Right lobe of liver (tissue), 6 donors: ENCODE measurements at regions not wholly inside any gene's neighbourhood (a gene's known extent, or its start where the extent isn't known, plus 50 kb on each side); places are given as distances from the start of the nearest gene placed in this dataset.

Experiments used
- ATAC-seq, 4 donors: fragments of 200-7000 bp; cut with Tn5 transposase; one replicate each; pipeline ENCODE4 v1.9.1; 2020; ENCODE audit warnings: mild to moderate bottlenecking in 4 of 4, moderate library complexity in 4 of 4
- DNase-seq, 3 donors: peaks; one replicate each; pipeline ENCODE4 v3.0.0-alpha.2; 2020
- H3K27ac ChIP-seq, 3 donors: fragments of 200-600 bp; one replicate each; pipeline ENCODE4 v1.8.0; 2022
- H3K27me3 ChIP-seq, 2 donors: fragments of 200-600 bp; one replicate each; pipeline ENCODE4 v1.8.0; 2022
- H3K36me3 ChIP-seq, 4 donors: fragments of 200-600 bp; sonication (generic) in 1 of 4; one replicate each; pipeline versions ENCODE4 v1.5.1 to v1.8.0; 2017 to 2022; ENCODE audit warnings: control low read depth in 1 of 4
- H3K4me1 ChIP-seq, 4 donors: fragments of 200-600 bp; sonication (generic) in 1 of 4; one replicate each; pipeline versions ENCODE4 v1.5.1 to v1.8.0; 2017 to 2022; ENCODE audit warnings: control low read depth in 1 of 4
- H3K4me3 ChIP-seq, 3 donors: fragments of 200-600 bp; one replicate each; pipeline ENCODE4 v1.8.0; 2022
- H3K9me3 ChIP-seq, 4 donors: fragments of 200-600 bp; sonication (generic) in 1 of 4; one replicate each; pipeline versions ENCODE4 v1.5.1 to v1.8.0; 2017 to 2022; ENCODE audit warnings: control low read depth in 1 of 4
- POLR2A ChIP-seq: fragments of 450-650 bp; IDR thresholded peaks from one replicate; pipeline ENCODE4 v1.6.1; 2017; ENCODE audit warnings: antibody characterized with exemption, mild to moderate bottlenecking
- WGBS: methylation state at CpG from one replicate; pipeline ENCODE4 v1.1.6; 2018; ENCODE audit warnings: low coverage, low lambda C conversion rate; ENCODE audit not compliant: insufficient coverage; ENCODE audit errors: missing lambda C conversion rate; 5-methylcytosine and 5-hydroxymethylcytosine counted together
- intact Hi-C, 2 donors: fragments of 100-400 bp; cut with DNase I; formaldehyde crosslinking; loops; one replicate each; pipeline versions ENCODE4 v1.11.2 to v1.14.1; 2022
- TF ChIP-seq, protein P1 (sequence below), 4 donors: fragments of 200-600 bp in 3 of 4; fragments of 450-650 bp in 1 of 4; IDR thresholded peaks; one replicate each; pipeline versions ENCODE4 v1.5.1 to v1.8.0; 2016 to 2022; ENCODE audit warnings: antibody characterized with exemption in 4 of 4, mild to moderate bottlenecking in 2 of 4
- donor health status: DM: no; HTN: yes; CAD: no.
- donor health status: DM: no; HTN: no; CAD: no.
- donor health status: DM: no; HTN: no; CAD: no.
- donor health status: DM: no; HTN: yes; CAD: no.
- donor health status: DM: no; HTN: yes; CAD: no.

DNA sequence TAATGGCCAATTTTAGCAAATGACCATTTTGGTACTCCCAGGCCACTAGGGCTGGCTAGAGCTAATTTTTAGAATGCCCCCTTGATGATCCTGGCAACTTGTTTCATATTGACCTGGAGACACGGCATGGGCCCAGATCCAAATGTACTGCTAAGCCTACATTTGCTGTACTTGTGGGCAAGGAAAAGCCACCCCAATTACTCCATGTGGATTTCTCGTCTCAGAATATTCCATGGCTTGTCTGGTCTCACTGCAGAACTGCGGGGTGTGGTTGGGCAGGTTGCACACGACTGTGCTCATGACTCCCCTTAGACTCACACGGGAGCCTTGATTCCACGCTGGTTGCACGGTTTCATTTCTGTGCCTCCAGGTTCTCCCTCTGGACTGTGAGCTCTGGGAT, 140.9 kb downstream of the RPLP1 start:
- WGBS = 81% methylated on average over 7 of the region's 7 CpGs
- peaks cover 0 to 9% of the 10 kb centered on the region in 2 donors for H3K27me3 ChIP-seq
- H3K27ac ChIP-seq = peak overlapping the region in 1 of 3 donors; percentile 58
- ATAC-seq = no peak
- no peak for DNase-seq
- intact Hi-C loops = no loop called here
- no peaks in the 10 kb centered on the region for H3K36me3 ChIP-seq
- H3K4me3 ChIP-seq = no peak overlapping the region
- no peaks in the 10 kb centered on the region for H3K9me3 ChIP-seq
- TF ChIP-seq, protein P1, sequence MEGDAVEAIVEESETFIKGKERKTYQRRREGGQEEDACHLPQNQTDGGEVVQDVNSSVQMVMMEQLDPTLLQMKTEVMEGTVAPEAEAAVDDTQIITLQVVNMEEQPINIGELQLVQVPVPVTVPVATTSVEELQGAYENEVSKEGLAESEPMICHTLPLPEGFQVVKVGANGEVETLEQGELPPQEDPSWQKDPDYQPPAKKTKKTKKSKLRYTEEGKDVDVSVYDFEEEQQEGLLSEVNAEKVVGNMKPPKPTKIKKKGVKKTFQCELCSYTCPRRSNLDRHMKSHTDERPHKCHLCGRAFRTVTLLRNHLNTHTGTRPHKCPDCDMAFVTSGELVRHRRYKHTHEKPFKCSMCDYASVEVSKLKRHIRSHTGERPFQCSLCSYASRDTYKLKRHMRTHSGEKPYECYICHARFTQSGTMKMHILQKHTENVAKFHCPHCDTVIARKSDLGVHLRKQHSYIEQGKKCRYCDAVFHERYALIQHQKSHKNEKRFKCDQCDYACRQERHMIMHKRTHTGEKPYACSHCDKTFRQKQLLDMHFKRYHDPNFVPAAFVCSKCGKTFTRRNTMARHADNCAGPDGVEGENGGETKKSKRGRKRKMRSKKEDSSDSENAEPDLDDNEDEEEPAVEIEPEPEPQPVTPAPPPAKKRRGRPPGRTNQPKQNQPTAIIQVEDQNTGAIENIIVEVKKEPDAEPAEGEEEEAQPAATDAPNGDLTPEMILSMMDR (IDR thresholded peaks at IDR 0.05) = no peak
- no peak for TF ChIP-seq POLR2A
- peaks cover 0 to 38% (median 13%) of the 10 kb centered on the region in 4 donors for H3K4me1 ChIP-seq

DNA sequence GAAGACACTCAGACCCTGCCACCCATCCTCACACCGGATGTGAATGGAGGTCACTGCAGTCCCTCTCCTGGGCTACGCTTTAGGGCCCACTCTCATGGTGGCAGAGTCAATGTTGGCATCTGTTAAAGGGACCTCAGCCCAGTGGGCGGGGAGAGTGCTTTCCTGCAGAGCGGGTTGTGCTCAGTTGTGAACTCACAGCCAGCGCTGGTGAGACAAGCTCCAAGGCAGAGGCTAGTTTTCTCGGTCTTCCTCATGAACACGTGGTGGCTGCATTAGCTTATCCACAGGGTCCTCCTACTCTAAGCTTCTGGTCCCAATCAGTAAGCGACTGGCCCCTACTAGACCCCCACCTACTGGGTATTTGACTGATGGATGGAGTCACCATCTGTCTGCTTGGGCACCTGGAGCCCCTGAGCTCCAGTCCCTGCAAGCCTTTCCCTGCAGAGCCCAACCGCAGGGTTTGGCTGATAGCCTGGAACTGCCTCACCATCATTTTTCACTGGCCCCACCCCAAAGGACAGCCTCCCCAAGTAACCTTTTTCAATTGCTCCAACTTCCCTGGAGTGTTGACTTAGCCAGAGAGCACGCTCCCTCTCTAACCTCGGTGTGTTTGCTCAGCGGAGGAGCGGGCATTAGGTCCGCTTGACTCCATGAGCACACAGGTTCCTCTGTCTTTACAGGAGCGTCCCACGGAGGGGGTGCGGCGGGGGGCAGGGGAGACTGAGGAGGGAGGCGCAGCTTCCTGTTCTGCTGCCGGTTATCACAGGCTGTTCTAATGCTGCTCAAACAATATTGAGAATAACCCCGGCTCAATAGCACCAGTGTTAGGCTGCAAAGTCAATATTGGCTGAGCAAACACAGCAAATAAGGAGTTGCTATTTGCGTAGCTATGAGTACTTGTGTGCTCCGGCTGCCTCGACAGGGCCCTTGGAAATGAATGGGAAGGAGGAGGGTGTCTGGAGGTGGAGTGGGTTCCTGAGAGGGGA, 141.7 kb downstream of the RPLP1 start:
- no peak for TF ChIP-seq POLR2A
- TF ChIP-seq, protein P1 (IDR thresholded peaks at IDR 0.05) = no peak
- ATAC-seq = peak; percentile 79 to 89 (median 85)
- H3K27me3 ChIP-seq = peaks cover 0 to 9% of the 10 kb centered on the region in 2 donors
- intact Hi-C loops = no loop called here
- no peaks in the 10 kb centered on the region for H3K36me3 ChIP-seq
- peaks cover 0 to 38% (median 13%) of the 10 kb centered on the region in 4 donors for H3K4me1 ChIP-seq
- WGBS = 4% methylated on average over 17 of the region's 24 CpGs
- H3K27ac ChIP-seq = peak overlapping the region in 1 of 3 donors; percentile 58
- no peaks in the 10 kb centered on the region for H3K9me3 ChIP-seq
- DNase-seq = peak; percentile 69 to 92 (median 82)
- H3K4me3 ChIP-seq = peak overlapping the region in 1 of 3 donors; percentile 5

DNA sequence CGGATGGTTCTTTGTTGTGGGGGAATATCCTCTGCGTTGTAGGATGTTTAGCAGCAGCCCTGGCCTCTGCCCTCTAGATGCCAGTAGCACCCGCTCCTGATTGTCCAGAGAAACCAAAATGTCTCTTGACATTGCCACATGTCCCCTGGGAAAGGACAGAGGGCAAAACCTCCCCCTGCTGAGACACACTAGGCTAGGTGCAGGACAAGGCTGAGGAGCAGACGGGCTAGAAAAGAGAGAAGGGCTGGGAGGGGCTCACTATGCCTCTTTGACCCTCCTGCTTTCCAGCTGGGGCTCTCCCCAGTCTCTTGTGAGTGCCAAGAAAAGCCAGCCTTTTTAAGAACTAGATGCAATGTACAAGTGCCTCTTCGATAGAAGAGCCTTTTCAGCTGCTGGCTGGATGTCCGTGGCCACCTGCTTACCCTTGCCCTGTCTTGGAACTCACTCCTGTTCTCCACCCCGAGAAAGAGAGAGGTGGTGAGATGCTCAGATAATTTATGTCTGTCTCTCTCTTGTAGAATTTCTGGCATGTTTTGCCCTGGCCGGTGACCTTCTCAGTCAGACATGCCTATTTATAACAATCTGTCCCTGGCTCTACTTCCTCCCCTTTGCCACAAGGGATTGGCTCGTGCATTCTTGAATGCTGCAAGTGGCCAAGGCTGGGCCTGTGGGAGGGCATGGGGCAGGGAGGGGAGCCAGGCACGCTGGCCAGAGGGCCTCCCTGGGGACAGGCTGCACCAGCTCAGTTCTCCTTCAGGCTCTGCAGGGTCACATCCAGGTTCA, 142.6 kb downstream of the RPLP1 start:
- peaks cover 0 to 39% (median 13%) of the 10 kb centered on the region in 4 donors for H3K4me1 ChIP-seq
- TF ChIP-seq, protein P1 (IDR thresholded peaks at IDR 0.05) = no peak
- no peak for TF ChIP-seq POLR2A

DNA sequence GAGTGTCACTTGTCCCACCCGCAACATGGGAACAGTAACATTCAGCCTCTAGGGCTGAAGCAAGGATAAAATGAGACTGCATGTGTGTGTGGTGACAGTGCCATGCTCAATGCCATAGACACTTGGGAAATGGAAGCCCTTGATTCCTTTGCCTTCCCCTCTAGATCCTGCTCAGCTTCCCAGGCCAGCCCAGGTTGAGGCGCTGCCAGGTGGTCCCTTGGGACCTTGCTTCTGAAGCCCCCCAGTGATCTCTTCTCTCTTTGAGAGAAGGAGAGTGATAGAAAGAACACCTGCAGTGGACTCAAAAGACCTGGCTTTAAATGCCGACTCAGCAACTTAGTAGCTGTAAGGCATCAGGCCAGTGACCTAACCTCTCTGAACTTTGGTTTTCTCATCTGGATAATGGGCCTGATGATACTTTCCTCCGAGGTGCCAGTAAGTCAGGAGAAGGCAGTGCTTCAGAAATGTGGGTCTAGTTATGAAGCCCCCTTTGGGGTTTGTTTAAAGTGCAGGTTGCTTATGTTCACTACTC, 144.5 kb downstream of the RPLP1 start:
- no peak for ATAC-seq
- WGBS = 82% methylated on average over 3 of the region's 4 CpGs
- H3K27me3 ChIP-seq = peaks cover 0 to 9% of the 10 kb centered on the region in 2 donors
- H3K4me3 ChIP-seq = no peak overlapping the region
- peaks cover 0 to 41% (median 13%) of the 10 kb centered on the region in 4 donors for H3K4me1 ChIP-seq
- H3K9me3 ChIP-seq = no peaks in the 10 kb centered on the region
- intact Hi-C loops = no loop called here
- no peak overlapping the region for H3K27ac ChIP-seq
- no peaks in the 10 kb centered on the region for H3K36me3 ChIP-seq
- TF ChIP-seq, protein P1 (IDR thresholded peaks at IDR 0.05) = no peak
- no peak for TF ChIP-seq POLR2A
- DNase-seq = no peak

More for the DNA sequence above, 142.6 kb downstream of the RPLP1 start:
- no peak overlapping the region for H3K4me3 ChIP-seq
- H3K9me3 ChIP-seq = no peaks in the 10 kb centered on the region
- DNase-seq (peak in 2 of 3 donors; percentile 55 to 62), ATAC-seq (peak; percentile 6 to 33 (median 6))
- intact Hi-C loops = no loop called here
- no peaks in the 10 kb centered on the region for H3K36me3 ChIP-seq
- 4% methylated on average over 4 of the region's 10 CpGs for WGBS
- H3K27me3 ChIP-seq = peaks cover 0 to 9% of the 10 kb centered on the region in 2 donors
- peak overlapping the region in 1 of 3 donors; percentile 58 for H3K27ac ChIP-seq
